WTC11 (cell line): ENCODE measurements at regions not wholly inside any gene's neighbourhood (a gene's known extent, or its start where the extent isn't known, plus 50 kb on each side); places are given as distances from the start of the nearest gene placed in this dataset.

Experiments
- CREB1 ChIP-seq: sonication (generic); formaldehyde crosslinking; IDR thresholded peaks from 2 replicates; pipeline ENCODE4 v1.8.0; 2023; ENCODE audit warnings: mild to moderate bottlenecking, missing genetic modification reagents
- CREM ChIP-seq: sonication (generic); formaldehyde crosslinking; IDR thresholded peaks from 2 replicates; pipeline ENCODE4 v1.8.1; 2022; ENCODE audit warnings: mild to moderate bottlenecking, missing genetic modification reagents, moderate library complexity
- FOXJ3 ChIP-seq: sonication (generic); formaldehyde crosslinking; IDR thresholded peaks from 2 replicates; pipeline ENCODE4 v1.9.0; 2021; ENCODE audit warnings: missing genetic modification reagents, mild to moderate bottlenecking, borderline replicate concordance
- JUN ChIP-seq: sonication (generic); formaldehyde crosslinking; IDR thresholded peaks from 2 replicates; pipeline ENCODE4 v1.8.0; 2023; ENCODE audit warnings: mild to moderate bottlenecking, missing genetic modification reagents
- SP1 ChIP-seq: sonication (generic); formaldehyde crosslinking; conservative IDR thresholded peaks from 2 replicates; pipeline ENCODE4 v1.8.1; 2022; ENCODE audit warnings: missing genetic modification reagents
- ZNF138 ChIP-seq: sonication (generic); formaldehyde crosslinking; conservative IDR thresholded peaks from 2 replicates; pipeline ENCODE4 v1.8.1; 2022; ENCODE audit warnings: mild to moderate bottlenecking, moderate library complexity, missing genetic modification reagents
- ZNF423 ChIP-seq: fragments of 250-450 bp; sonication (Bioruptor Pico); IDR thresholded peaks from 2 replicates; pipeline ENCODE4 v2.1.2; 2022; ENCODE audit warnings: mild to moderate bottlenecking, moderate library complexity
- TF ChIP-seq, protein P1 (sequence below): sonication (generic); formaldehyde crosslinking; IDR thresholded peaks from 2 replicates; pipeline ENCODE4 v1.8.1; 2023; ENCODE audit warnings: mild to moderate bottlenecking, missing genetic modification reagents
- TF ChIP-seq, protein P2 (sequence below): fragments of 200-600 bp; IDR thresholded peaks from 2 replicates; pipeline ENCODE4 v1.8.0; 2022; ENCODE audit warnings: antibody characterized with exemption
- TF ChIP-seq, protein P3 (sequence below): sonication (generic); formaldehyde crosslinking; IDR thresholded peaks from 2 replicates; pipeline ENCODE4 v1.8.1; 2023; ENCODE audit warnings: mild to moderate bottlenecking, missing genetic modification reagents, moderate library complexity
- TF ChIP-seq, protein P4 (sequence below): sonication (generic); formaldehyde crosslinking; IDR thresholded peaks from 2 replicates; pipeline ENCODE4 v1.8.0; 2022; ENCODE audit warnings: mild to moderate bottlenecking, missing genetic modification reagents
- TF ChIP-seq, protein P5 (sequence below): sonication (generic); formaldehyde crosslinking; IDR thresholded peaks from 2 replicates; pipeline ENCODE4 v1.8.1; 2023; ENCODE audit warnings: mild to moderate bottlenecking, missing genetic modification reagents

DNA sequence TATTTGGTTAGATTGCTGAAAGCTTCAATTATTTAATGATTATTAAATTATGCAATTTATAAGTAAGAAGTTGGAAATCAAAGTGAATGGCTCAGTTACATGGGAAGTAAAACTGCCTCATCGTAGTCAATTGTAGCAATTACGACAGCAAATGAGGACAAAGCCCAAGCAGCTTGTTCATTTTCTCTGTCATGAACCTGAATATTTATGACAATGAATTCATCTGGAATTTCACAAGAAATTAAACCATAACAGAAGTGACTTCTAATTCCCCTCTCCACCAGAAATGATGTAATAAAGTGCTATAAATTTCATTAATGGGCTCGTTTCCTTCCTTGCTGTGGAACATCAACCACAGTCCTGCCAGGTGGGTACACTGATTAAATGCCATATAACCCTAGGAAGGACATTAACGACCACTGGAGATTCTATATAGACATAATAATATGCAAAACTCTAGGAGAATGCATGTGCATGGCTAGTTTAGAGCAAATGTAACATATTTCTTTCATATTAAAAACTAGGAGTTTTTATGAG, 273.8 kb upstream of the DCBLD2 start:
- TF ChIP-seq, protein P1, sequence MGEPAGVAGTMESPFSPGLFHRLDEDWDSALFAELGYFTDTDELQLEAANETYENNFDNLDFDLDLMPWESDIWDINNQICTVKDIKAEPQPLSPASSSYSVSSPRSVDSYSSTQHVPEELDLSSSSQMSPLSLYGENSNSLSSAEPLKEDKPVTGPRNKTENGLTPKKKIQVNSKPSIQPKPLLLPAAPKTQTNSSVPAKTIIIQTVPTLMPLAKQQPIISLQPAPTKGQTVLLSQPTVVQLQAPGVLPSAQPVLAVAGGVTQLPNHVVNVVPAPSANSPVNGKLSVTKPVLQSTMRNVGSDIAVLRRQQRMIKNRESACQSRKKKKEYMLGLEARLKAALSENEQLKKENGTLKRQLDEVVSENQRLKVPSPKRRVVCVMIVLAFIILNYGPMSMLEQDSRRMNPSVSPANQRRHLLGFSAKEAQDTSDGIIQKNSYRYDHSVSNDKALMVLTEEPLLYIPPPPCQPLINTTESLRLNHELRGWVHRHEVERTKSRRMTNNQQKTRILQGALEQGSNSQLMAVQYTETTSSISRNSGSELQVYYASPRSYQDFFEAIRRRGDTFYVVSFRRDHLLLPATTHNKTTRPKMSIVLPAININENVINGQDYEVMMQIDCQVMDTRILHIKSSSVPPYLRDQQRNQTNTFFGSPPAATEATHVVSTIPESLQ (CRISPR knock-in tag), result no peak
- TF ChIP-seq, protein P2, sequence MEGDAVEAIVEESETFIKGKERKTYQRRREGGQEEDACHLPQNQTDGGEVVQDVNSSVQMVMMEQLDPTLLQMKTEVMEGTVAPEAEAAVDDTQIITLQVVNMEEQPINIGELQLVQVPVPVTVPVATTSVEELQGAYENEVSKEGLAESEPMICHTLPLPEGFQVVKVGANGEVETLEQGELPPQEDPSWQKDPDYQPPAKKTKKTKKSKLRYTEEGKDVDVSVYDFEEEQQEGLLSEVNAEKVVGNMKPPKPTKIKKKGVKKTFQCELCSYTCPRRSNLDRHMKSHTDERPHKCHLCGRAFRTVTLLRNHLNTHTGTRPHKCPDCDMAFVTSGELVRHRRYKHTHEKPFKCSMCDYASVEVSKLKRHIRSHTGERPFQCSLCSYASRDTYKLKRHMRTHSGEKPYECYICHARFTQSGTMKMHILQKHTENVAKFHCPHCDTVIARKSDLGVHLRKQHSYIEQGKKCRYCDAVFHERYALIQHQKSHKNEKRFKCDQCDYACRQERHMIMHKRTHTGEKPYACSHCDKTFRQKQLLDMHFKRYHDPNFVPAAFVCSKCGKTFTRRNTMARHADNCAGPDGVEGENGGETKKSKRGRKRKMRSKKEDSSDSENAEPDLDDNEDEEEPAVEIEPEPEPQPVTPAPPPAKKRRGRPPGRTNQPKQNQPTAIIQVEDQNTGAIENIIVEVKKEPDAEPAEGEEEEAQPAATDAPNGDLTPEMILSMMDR, result no peak
- TF ChIP-seq JUN (CRISPR knock-in tag) (no peak), FOXJ3 (CRISPR knock-in tag) (no peak), CREM (CRISPR knock-in tag) (no peak), ZNF423 (no peak), CREB1 (CRISPR knock-in tag) (no peak), ZNF138 (no peak), SP1 (CRISPR knock-in tag) (no peak)
- TF ChIP-seq, protein P3, sequence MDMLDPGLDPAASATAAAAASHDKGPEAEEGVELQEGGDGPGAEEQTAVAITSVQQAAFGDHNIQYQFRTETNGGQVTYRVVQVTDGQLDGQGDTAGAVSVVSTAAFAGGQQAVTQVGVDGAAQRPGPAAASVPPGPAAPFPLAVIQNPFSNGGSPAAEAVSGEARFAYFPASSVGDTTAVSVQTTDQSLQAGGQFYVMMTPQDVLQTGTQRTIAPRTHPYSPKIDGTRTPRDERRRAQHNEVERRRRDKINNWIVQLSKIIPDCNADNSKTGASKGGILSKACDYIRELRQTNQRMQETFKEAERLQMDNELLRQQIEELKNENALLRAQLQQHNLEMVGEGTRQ (CRISPR knock-in tag), result no peak
- TF ChIP-seq, protein P4, sequence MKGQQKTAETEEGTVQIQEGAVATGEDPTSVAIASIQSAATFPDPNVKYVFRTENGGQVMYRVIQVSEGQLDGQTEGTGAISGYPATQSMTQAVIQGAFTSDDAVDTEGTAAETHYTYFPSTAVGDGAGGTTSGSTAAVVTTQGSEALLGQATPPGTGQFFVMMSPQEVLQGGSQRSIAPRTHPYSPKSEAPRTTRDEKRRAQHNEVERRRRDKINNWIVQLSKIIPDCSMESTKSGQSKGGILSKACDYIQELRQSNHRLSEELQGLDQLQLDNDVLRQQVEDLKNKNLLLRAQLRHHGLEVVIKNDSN, result no peak
- TF ChIP-seq, protein P5, sequence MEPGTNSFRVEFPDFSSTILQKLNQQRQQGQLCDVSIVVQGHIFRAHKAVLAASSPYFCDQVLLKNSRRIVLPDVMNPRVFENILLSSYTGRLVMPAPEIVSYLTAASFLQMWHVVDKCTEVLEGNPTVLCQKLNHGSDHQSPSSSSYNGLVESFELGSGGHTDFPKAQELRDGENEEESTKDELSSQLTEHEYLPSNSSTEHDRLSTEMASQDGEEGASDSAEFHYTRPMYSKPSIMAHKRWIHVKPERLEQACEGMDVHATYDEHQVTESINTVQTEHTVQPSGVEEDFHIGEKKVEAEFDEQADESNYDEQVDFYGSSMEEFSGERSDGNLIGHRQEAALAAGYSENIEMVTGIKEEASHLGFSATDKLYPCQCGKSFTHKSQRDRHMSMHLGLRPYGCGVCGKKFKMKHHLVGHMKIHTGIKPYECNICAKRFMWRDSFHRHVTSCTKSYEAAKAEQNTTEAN (CRISPR knock-in tag), result no peak
